GM19023 (cell line): ENCODE measurements at regions not wholly inside any gene's neighbourhood (a gene's known extent, or its start where the extent isn't known, plus 50 kb on each side); places are given as distances from the start of the nearest gene placed in this dataset.
"Not testable (repeated sequence)": the region's sequence is repeated elsewhere in the genome, so short reads cannot be mapped to it uniquely, and the experiment has no call there.

ENCODE experiments used
- ATAC-seq: cut with Tn5 transposase; IDR thresholded peaks from one replicate; pipeline ENCODE4 v1.9.1; 2021; ENCODE audit warnings: mild to moderate bottlenecking, moderate library complexity; ENCODE audit not compliant: unreplicated experiment

GRCh38 chrX:130467936-130468335 lies 66.1 kb downstream of the RBMX2 start:
- no peak for ATAC-seq

GRCh38 chrX:130468395-130468923 lies 66.7 kb downstream of the RBMX2 start:
- ATAC-seq: no peak

- no peak for ATAC-seq
Measured at GRCh38 chrX:130482871-130483270, 81.1 kb downstream of the RBMX2 start.

GRCh38 chrX:130485870-130486269 lies 84.1 kb downstream of the RBMX2 start:
- ATAC-seq: no peak

GRCh38 chrX:130495502-130495901 lies 93.7 kb downstream of the RBMX2 start:
- not testable (repeated sequence) for ATAC-seq

GRCh38 chrX:130497531-130497930 lies 95.7 kb downstream of the RBMX2 start:
- no peak for ATAC-seq

GRCh38 chrX:130498653-130499274 lies 97.0 kb downstream of the RBMX2 start:
- ATAC-seq: no peak

GRCh38 chrX:130502016-130502570 lies 100.3 kb downstream of the RBMX2 start:
- ATAC-seq: no peak

GRCh38 chrX:130504019-130504418 lies 102.2 kb downstream of the RBMX2 start:
- ATAC-seq: no peak

- ATAC-seq: no peak
Measured at GRCh38 chrX:130507015-130507414, 105.2 kb downstream of the RBMX2 start.

GRCh38 chrX:130512534-130512933 lies 110.7 kb downstream of the RBMX2 start:
- not testable (repeated sequence) for ATAC-seq

GRCh38 chrX:130516123-130516522 lies 114.3 kb downstream of the RBMX2 start:
- ATAC-seq: no peak

- no peak for ATAC-seq
Measured at GRCh38 chrX:130523460-130524394, 121.9 kb downstream of the RBMX2 start.

GRCh38 chrX:130524476-130525194 lies 122.8 kb downstream of the RBMX2 start:
- no peak for ATAC-seq

- no peak for ATAC-seq
Measured at GRCh38 chrX:130529531-130529930, 127.7 kb downstream of the RBMX2 start.

- ATAC-seq: no peak
Measured at GRCh38 chrX:130531066-130531465, 129.3 kb downstream of the RBMX2 start.

GRCh38 chrX:130539721-130540321 lies 138.0 kb downstream of the RBMX2 start:
- ATAC-seq: peak; percentile 66

GRCh38 chrX:130543603-130544325 lies 142.0 kb downstream of the RBMX2 start:
- ATAC-seq: no peak

GRCh38 chrX:130545796-130546195 lies 144.0 kb downstream of the RBMX2 start:
- no peak for ATAC-seq

GRCh38 chrX:130549382-130549781 lies 147.6 kb downstream of the RBMX2 start:
- ATAC-seq: not testable (repeated sequence)
